HepG2 (cell line): ENCODE measurements at regions not wholly inside any gene's neighbourhood (a gene's known extent, or its start where the extent isn't known, plus 50 kb on each side); places are given as distances from the start of the nearest gene placed in this dataset.

ENCODE experiments used
- ARID4A ChIP-seq: sonication (generic); formaldehyde crosslinking; IDR thresholded peaks from 2 replicates; pipeline ENCODE4 v1.5.0; 2020; ENCODE audit warnings: mild to moderate bottlenecking, missing genetic modification reagents, borderline replicate concordance
- EZH2 ChIP-seq: conservative IDR thresholded peaks from 2 replicates; pipeline ENCODE4 v1.6.1; 2012; ENCODE audit warnings: mild to moderate bottlenecking, low read depth, low read length, moderate library complexity
- IRF2 ChIP-seq: IDR thresholded peaks from 2 replicates; pipeline ENCODE4 v1.6.1; 2018; ENCODE audit warnings: missing genetic modification reagents, missing compliant biosample characterization
- JDP2 ChIP-seq: sonication (generic); formaldehyde crosslinking; IDR thresholded peaks from 2 replicates; pipeline ENCODE4 v1.8.1; 2022; ENCODE audit warnings: missing genetic modification reagents, borderline replicate concordance
- LCORL ChIP-seq, 2 experiments: fragments of 450-650 bp in 1 of 2; sonication (generic) in 1 of 2; formaldehyde crosslinking in 1 of 2; IDR thresholded peaks; 2 replicates each; pipeline versions ENCODE4 v1.5.0 to v1.6.1; 2017 to 2020; ENCODE audit warnings: antibody characterized with exemption in 1 of 2, missing genetic modification reagents in 1 of 2
- MAFK ChIP-seq, 2 experiments: IDR thresholded peaks in 1 of 2; conservative IDR thresholded peaks in 1 of 2; 2 replicates each; pipeline ENCODE4 v1.6.1; 2011; ENCODE audit warnings: improper control_type of control experiment in 2 of 2, low read length in 2 of 2
- MAX ChIP-seq: IDR thresholded peaks from 2 replicates; pipeline ENCODE4 v1.6.1; 2012; ENCODE audit warnings: inconsistent platforms
- RARA ChIP-seq: IDR thresholded peaks from 2 replicates; pipeline ENCODE4 v1.6.1; 2016; ENCODE audit warnings: missing genetic modification reagents, missing compliant biosample characterization
- REL ChIP-seq: sonication (generic); formaldehyde crosslinking; conservative IDR thresholded peaks from 2 replicates; pipeline ENCODE4 v1.8.0; 2022; ENCODE audit warnings: mild to moderate bottlenecking, missing genetic modification reagents, moderate library complexity
- SALL1 ChIP-seq: sonication (generic); formaldehyde crosslinking; IDR thresholded peaks from 2 replicates; pipeline ENCODE4 v1.8.0; 2022; ENCODE audit warnings: mild to moderate bottlenecking, missing genetic modification reagents
- SIN3A ChIP-seq: IDR thresholded peaks from 2 replicates; pipeline ENCODE4 v1.6.1; 2011; ENCODE audit warnings: low read depth, mild to moderate bottlenecking, control low read depth, low read length, borderline replicate concordance
- STAG1 ChIP-seq: sonication (generic); formaldehyde crosslinking; IDR thresholded peaks from 2 replicates; pipeline ENCODE4 v1.4.0; 2020; ENCODE audit warnings: missing genetic modification reagents
- ZNF414 ChIP-seq: sonication (generic); formaldehyde crosslinking; IDR thresholded peaks from 2 replicates; pipeline ENCODE4 v1.5.0; 2020; ENCODE audit warnings: missing genetic modification reagents
- ZNF775 ChIP-seq: sonication (generic); formaldehyde crosslinking; IDR thresholded peaks from 2 replicates; pipeline ENCODE4 v1.4.0; 2020; ENCODE audit warnings: missing genetic modification reagents, mild to moderate bottlenecking, moderate library complexity, borderline replicate concordance
- ZNF841 ChIP-seq: sonication (generic); formaldehyde crosslinking; IDR thresholded peaks from 2 replicates; pipeline ENCODE4 v1.8.1; 2023; ENCODE audit warnings: missing genetic modification reagents, borderline replicate concordance
- ZNF879 ChIP-seq: sonication (generic); formaldehyde crosslinking; IDR thresholded peaks from 2 replicates; pipeline ENCODE4 v1.8.1; 2023; ENCODE audit warnings: missing genetic modification reagents
- TF ChIP-seq, protein P1 (sequence below): sonication (generic); formaldehyde crosslinking; IDR thresholded peaks from 2 replicates; pipeline ENCODE4 v1.8.0; 2022; ENCODE audit warnings: missing genetic modification reagents, mild to moderate bottlenecking, inconsistent platforms, borderline replicate concordance
- TF ChIP-seq, protein P2 (sequence below): sonication (generic); formaldehyde crosslinking; IDR thresholded peaks from 2 replicates; pipeline ENCODE4 v1.4.0; 2020; ENCODE audit warnings: missing genetic modification reagents

- TF ChIP-seq IRF2 (CRISPR knock-in tag) (no peak), ZNF841 (CRISPR knock-in tag) (no peak), SIN3A (no peak), ZNF775 (no peak), ARID4A (CRISPR knock-in tag) (no peak), EZH2 (no peak), MAFK (conservative IDR thresholded peaks at IDR 0.05 in 1 of 2, IDR thresholded peaks at IDR 0.05 in 1 of 2; ENCODE audit: low read length in 2 of 2) (peak; percentile 82 to 92), STAG1 (CRISPR knock-in tag) (no peak), MAX (no peak), ZNF879 (no peak), SALL1 (peak; percentile 46; the same call in 1 of the 2 replicates), ZNF414 (CRISPR knock-in tag) (no peak), JDP2 (CRISPR knock-in tag) (no peak), REL (CRISPR knock-in tag) (no peak), LCORL (IDR thresholded peaks at IDR 0.05) (no peak), LCORL (CRISPR knock-in tag; IDR thresholded peaks at IDR 0.05) (no peak), RARA (CRISPR knock-in tag) (no peak)
- TF ChIP-seq, protein P1, sequence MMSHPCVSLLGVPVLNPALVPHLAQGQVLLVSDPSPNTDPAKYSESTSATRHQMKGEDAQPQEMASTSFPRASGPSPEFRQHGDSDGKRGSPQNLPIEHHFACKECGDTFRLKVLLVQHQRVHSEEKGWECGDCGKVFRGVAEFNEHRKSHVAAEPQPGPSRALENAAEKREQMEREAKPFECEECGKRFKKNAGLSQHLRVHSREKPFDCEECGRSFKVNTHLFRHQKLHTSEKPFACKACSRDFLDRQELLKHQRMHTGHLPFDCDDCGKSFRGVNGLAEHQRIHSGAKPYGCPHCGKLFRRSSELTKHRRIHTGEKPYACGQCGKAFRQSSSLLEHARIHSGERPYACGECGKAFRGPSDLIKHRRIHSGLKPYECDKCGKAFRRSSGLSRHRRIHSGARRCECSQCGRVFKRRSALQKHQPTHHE (CRISPR knock-in tag), result no peak
- TF ChIP-seq, protein P2, sequence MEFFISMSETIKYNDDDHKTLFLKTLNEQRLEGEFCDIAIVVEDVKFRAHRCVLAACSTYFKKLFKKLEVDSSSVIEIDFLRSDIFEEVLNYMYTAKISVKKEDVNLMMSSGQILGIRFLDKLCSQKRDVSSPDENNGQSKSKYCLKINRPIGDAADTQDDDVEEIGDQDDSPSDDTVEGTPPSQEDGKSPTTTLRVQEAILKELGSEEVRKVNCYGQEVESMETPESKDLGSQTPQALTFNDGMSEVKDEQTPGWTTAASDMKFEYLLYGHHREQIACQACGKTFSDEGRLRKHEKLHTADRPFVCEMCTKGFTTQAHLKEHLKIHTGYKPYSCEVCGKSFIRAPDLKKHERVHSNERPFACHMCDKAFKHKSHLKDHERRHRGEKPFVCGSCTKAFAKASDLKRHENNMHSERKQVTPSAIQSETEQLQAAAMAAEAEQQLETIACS, result no peak
Observed at GRCh38 chr2:8137801-8138200, 544.1 kb upstream of the ID2 start (continued).
